CD4-positive, alpha-beta T cell treated with Interleukin-12 subunit alpha and Interleukin-12 subunit beta, for 1 hour (primary cell): ENCODE measurements at regions not wholly inside any gene's neighbourhood (a gene's known extent, or its start where the extent isn't known, plus 50 kb on each side); places are given as distances from the start of the nearest gene placed in this dataset.
"Not testable (repeated sequence)": the region's sequence is repeated elsewhere in the genome, so short reads cannot be mapped to it uniquely, and the experiment has no call there.

ENCODE experiments used
- DNase-seq: peaks from one replicate; pipeline ENCODE4 v3.0.0-alpha.2; 2020

DNA sequence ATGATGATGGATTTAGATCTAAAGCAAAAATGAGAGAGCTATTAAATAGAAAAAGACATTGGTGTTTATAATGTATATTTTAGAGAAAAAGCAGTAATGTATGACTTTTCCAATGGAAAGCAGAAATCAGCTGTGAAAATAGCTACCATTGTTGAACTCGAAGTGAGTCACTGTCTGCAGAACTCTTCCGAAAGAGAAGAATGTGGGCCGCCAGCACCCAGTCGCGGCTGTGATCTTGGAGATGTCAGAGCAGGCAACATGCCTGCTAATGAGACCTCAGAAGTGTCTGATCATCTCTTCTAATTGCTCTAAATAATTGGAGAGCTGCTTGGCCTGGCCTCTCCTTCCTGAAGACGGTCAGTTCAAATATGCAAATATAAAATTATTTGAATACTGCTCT lies 333.6 kb upstream of the RUNX1 start:
- DNase-seq, result no peak

DNA sequence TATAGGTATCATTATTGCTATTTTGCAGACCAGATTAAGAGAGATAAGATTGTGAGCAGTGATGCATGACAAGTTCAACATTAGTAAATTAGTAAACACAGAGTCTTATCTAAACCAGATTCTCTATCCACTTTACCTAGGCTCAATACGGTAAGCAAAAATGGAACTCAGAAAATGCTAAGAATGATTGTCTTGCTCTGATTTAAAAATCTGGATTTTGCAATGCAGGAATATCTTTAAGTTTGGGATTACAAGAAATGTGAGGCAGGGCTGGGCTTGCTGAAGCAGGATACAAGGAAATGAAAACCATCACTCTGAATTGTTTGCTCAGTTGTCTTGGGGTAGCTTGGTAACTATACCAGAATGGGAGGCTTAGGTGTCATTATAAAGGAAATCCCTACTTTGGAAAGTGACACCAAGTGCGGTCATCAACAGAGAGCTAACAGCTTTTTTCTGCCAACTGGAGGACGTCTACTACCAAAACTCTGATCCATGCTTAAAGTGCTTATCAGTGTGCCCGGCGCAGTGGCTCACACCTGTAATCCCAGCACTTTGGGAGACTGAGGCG lies 332.7 kb upstream of the RUNX1 start:
- DNase-seq, result no peak

DNA sequence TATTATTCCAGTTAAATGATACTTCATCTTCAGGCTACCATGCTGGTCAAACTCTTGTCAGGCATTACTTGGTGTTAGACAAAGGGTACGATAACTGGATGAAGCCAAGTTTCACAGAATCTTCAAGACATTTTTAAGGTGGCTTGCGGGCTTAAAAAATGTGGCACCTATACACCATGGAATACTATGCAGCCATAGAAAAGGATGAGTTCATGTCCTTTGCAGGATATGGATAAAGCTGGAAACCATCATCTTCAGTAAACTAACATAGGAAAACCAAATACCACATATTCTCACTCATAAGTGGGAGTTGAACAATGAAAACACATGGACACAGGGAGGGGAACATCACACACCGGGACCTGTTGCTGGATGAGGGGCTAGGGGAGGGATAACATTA lies 331.2 kb upstream of the RUNX1 start:
- not testable (repeated sequence) for DNase-seq

DNA sequence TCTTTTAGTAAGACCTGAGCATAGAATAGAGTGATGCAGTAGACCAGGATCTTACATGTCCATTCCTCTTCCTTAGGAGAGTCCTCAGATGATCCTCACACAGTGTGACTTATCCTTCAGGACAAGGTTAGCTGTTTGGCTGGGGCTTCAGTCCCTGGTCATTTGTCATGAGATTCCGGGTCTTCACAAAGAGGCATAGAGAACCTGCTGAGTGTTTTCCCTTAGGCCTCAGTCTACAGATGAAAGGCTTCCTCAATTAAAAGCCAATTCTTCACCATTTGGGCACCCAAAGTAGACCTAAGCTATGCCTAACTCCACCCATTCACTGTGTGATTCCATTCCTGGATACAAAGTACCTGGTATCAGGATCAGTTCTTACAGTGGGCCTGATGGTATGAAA lies 329.8 kb upstream of the RUNX1 start:
- DNase-seq, result no peak

DNA sequence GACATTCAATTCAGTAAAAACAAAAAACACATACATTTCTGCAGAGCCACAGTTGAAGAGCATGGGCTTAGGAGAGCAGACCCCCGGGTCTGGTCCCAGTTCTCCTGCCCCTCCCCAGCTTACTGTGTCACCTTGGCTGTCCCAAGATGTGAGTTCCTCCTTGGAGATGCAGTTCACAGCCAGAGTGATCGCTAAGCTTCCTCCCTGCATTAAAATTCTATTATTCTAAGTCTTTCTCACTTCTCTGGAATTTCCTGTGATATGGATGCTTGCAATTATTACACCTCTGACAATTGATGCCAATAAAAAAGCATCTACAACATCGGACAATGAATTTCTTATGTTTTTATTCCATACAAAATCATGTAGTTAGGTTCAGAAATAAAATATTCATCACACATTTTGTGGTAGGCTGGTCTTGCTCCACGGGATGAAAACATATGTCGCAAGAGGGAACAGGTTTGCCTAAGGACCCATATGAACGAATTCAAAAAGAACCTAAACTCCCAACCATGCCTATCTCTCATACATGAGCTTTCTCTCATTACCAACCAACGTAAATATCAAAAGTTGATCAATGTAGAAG lies 328.5 kb upstream of the RUNX1 start:
- no peak for DNase-seq

DNA sequence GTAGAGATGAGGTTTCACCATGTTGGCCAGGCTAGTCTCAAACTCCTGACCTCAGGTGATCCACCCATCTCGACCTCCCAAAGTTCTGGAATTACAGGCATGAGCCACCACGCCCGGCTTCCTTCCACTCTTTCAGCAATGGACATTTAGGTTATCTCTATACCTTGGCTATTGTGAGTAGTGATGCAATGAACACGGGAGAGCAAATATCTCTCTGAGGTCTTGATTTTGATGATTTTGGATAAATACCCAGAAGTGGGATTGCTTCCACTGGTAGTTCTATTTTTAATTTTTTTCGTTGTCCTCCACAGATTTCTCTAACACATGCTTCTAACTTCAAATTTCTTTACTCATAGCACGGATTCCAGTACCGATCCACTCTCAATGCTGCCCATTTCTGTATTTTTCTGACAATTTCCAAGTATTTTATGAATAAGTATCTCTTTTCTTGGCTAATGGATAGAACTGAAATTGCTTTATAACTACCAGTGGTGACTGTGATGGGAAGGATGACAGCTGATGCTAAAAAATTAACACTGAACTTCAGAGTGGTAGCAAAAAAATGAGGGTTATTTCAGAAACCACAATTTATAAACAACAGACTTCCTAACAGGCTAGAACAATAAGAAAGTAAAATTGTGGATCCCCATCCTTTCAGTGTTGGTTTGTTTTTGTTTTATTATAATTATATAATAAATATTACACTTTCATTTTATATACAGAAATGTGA lies 327.5 kb upstream of the RUNX1 start:
- DNase-seq, result no peak

DNA sequence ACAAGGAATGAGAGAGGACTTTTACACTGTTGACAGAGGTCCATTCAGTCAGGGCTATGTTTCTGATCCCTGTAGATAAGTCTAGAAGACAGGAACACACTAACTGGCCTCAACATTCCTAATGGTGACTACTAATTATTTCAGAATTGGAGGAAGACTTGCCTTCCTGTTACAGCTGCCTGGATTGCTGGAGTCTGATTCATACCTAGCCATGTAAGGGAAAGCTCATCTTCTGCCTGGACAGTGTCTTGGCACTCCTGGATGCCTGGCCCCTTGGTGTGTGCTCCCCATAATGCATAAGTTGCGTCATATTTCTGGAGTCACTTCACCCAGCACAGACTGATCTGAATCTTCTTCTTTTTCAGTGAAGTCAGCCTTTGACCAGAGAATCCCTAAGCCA lies 326.0 kb upstream of the RUNX1 start:
- DNase-seq, result no peak

DNA sequence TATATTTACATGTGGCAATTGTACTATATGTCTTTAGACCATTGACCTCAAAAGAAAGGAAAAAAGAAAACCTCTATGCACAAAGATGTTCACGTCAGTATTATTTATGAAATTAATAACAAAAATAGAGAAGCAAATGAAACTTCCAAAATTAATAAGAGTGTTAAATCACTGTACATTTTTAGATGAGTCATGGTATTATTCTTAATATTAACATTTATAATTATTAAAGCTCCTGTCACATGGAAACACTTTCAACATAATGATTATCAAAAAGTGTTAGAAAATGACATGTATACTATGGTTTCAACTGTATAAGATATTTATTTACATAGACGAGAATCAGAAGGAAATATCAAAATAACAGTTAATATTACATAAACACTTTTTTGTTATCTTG lies 324.9 kb upstream of the RUNX1 start:
- no peak for DNase-seq

DNA sequence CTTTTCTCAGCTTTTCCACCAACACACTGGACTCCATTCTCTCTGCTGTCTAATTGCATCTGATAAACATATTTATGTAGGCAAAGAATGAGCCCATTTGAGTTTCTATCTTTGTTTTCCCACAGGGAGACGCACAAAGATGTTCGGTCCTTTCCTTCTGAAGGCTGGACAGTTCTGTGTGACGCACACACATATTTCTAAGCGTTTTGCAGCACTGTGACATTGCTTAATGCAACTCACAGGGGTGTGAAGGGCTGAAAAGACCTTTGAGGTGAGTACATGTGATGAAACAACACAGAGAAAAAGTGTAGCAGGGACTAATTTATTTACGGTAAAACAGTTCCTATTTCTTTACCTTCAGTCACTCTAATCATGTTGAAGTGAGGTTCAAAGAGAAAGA lies 323.1 kb upstream of the RUNX1 start:
- DNase-seq, result no peak

DNA sequence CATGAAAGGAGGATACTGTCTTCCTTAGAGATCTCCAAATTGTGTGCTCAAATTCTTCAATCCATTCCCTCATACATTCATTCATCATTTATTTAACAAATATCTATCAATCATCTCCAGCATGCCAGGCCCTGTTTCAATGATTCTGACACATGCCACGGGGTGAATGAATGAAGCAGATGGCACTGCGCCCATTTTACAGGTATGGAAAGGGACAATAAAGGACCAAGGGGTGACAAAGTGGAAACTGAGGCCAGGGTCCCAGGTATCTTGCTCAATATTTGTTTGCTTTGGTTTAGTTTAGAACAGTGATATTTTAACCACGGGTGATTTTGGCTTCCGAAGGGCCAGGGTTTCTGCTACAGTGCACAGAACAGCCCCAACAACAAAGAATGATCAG lies 321.6 kb upstream of the RUNX1 start:
- DNase-seq, result no peak

DNA sequence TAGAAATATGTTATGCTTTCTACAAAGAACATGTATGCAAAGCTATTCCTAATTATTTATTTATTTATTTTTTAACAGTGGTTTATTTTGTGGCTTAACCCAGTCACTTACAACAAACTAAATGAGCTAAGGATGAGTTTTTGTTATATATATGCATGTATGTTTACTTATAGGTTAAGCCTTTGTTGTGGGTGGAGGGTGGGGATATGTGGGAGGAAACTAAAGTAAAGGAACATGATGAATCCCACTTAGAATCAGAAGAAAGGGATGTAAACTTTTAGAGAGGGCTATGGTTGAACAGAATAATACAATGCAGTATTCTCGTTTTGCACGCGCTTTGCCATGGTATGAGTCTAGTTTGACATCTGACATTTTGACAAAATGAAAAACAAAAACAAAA lies 321.0 kb upstream of the RUNX1 start:
- no peak for DNase-seq

DNA sequence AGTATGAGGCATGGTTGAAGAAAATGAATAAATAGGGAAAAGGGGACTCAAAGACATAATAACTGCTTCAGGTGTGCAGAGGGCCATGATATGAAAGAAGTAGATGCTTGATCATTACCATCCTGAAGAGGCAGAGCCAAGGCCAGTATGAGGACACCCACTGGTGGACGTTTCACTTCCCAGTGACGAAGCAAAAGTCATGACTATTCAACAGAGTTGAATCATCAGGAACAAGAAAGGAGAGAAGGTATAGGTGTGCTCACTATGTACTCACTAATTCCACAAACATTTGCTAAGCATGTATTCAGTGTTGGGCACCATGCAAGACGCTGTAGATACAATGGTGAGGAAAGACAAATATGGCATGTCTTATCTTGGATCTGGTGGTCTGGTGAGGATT lies 319.2 kb upstream of the RUNX1 start:
- DNase-seq, result no peak

DNA sequence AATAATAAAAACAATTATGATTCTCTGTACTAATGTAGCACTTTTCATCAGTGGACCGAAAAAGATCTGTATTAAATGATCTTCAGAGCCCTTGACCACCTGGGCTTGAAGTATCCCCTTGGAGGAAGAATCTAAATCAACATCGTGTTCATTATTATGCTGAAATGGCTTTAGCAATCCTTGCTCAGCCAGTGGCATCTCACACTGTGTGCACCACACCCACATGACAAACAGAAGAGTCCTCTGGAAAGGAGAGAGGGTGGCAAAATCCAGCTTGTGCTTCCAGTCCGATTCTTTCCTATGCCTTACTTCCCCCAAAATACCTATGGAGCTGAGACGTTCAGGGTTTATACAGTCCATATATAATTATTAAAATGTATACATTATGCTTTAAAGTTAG lies 318.5 kb upstream of the RUNX1 start:
- DNase-seq, result no peak

DNA sequence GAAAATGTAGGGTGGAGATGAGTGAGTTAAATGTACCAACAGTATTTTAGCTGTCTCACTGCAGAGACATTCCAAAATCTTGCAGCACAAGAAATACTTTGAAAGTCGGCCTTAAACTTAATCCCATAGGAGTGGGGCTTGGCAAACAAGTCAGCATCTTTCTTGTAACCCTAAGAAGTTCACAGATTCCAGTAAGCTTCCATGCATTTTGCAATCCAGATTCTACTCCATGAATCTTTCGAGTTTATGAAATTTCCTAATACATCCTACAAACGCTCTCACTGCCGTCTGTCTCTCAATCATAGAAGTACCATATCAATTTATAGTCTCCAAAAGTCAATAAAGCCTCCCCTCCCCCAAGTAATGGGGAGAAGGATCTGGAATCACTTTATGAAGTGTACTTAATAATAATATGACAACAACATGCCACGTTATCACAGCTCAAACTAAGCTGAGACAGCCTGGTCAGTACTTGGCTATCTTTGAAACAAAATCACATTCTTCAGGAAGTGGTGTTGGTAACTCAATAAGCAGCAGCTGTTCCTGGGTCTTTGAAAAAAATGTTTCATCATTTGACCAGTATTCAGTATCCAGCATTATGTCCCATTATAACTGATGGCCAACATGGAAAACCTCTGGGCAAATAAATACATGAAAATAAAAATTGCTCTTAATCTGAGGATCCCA lies 317.4 kb upstream of the RUNX1 start:
- DNase-seq, result no peak

DNA sequence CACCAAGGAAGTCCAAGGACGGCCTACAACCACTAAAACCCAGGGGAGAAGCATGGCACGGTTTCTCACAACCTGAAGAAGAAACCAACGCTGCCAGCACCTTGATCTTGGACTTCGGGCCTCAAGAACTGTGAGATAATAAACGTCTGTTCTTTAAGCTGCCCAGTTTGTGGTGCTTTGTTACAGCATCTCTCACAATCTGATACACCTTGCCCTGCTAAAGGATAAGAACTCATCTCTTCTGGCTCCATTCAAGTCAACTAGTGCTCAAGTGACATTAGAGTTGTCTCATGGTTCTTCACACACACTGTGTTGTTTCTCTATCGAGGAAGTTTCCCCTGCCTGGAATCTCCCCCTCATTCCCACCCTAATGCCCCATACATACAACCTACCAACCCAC lies 314.4 kb upstream of the RUNX1 start:
- DNase-seq, result no peak

DNA sequence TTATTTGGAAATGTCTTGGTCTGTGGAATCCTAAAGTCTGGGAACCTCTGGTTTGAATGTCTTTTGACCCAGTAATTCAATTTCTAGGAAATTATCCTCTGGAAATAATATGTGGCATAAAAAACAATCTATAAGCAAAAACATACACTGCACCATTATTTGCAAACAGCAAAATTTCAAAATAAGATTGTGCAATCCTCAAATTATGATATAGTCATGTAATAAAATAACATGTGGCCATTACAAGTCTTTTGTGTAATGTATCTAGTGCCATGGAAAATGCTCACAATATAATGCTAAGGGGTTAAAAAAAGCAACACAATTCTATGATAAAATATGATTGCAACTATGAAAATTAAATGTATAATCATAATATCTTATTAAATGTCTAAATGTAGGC lies 312.9 kb upstream of the RUNX1 start:
- DNase-seq, result no peak

DNA sequence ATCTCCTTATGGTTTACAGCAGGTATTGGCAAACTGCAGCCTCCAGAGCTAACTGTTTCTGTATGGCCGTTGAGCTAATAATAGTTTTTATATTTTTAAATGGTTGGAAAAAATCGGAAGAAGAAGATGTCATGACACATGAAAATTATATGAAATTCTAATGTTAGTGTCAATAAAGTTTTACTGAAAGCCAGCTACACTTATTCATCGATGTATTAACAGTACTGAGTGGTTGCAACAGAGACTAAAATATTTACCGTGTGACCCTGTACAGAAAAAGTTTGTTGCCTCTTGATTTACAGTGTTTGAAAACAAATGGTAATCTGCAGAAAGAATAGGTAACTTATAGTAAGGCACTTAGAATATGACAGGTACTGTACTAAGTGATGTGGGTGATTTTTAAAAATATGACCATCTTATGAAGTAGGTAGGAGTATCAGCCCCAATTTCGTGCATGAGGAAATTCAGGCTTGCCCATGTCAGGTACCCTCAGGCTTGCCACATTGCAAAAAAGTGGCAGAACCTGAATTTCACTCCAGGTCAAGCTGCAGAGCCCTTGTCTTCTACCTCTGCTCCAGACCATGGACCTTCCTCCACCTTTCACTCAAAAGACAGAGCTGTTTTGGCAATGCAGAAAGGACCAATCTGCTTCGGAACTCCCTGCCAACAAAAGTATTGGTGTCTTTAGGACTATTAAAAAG lies 311.9 kb upstream of the RUNX1 start:
- no peak for DNase-seq

DNA sequence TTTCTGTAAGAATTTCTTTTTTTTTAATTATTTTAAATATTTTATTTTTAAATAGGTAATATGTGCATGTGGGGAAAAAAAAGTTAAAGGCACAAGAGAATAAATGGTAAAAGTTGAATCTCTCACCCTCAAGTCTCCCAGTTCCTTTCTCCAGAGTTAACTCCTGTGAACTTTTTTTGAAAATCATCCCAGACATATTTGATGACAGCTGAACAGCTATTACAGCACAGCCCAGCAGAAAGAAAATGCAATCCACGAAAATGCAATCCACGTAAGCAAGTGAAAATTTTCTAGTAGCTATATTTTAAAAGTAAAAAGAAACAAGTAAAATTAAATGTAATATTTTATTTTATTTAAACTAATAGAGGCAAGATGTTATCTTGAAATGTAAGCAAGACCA lies 310.0 kb upstream of the RUNX1 start:
- DNase-seq, result no peak

DNA sequence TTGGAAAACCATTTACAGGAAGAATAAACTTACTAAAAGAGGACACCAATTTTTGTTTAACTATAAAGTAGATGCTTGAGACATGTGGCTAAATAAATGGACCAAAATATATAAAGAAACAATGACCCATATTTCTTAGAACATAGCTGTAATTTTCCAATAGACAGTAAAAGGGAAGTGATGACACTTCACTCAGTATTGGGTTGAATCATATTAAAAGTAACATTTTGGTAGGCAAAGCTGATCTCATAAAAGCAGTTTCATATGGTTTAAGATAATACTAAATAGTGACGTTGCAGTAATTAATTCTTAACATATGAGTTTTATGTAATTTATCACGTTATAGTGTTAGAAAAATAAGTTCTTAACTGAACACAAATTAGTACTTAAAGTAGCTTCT lies 308.9 kb upstream of the RUNX1 start:
- DNase-seq, result no peak

DNA sequence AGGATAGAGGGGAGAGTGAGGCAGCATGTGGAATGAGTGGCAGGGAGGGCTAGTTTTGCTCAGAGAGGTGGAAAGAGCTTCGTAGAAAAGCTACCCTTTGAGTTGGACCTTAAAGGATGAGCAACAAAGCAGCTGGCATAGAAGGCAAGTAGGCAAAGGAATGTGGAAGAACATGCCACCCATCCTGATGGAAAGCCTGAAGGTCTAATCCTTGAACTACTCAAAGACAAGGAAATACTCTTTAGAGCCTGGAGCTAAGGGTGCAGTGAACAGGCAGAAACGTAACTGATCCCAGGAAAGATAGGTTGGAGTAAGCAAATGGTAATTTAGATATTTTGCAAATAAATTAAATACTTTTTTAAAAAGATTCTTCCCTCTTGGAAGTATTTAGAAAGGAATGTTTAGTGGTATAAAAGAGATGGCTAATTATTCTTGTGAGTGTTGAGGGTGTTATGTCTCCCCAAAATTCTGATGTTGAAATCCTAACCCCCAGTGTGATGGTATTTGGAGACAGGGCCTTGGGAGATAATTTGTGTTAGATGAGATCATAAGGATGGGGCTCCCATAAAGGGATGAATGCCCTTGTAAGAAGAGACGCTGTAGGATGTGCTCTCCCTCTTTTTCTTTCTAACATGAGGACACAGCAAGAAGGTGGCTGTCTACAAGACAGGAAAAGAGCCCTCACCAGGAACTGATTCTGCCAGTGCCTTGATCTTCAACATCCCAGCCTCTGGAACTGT lies 308.1 kb upstream of the RUNX1 start:
- no peak for DNase-seq

DNA sequence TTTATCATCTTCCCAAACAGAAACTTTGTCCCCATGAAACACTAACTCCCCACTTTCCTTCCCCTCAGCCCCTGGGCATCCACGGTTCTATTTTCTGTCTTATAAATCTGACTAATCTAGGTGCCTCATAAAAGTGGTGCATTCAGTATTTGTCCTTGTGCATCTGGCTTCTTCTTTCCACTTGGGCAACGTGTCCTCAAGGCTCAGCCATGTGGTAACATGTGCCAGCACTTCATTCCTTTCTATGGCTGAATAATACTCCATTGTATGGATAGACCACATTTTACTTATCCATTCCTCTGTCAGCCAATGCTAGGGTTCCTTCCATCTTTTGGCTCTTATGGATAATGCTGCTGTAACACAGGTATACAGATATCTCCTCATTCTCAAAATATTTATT lies 305.0 kb upstream of the RUNX1 start:
- DNase-seq, result no peak

DNA sequence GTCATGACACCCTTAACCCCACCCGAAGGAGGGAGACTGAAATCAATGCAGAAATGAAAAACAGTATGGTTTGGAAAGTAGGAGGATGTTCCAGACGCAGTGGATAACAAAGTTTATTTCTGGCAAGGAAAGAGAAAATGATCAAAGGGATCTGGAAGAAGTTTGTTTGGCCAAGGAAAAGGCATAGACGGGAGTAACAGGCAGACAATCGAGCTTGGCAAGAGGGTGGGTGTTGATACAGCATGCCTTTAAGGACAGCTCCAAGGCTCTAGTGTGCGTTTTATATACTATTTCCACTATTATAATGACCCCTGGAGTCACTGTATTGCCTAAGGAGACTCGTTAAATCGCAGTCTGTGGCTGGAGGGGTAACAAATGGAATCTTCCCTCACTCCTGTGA lies 303.7 kb upstream of the RUNX1 start:
- no peak for DNase-seq
